ENCODE measurements at regions not wholly inside any gene's neighbourhood (a gene's known extent, or its start where the extent isn't known, plus 50 kb on each side); places are given as distances from the start of the nearest gene placed in this dataset.
"Not testable (repeated sequence)": the region's sequence is repeated elsewhere in the genome, so short reads cannot be mapped to it uniquely, and the experiment has no call there.

- not testable (repeated sequence) for H3K27me3 ChIP-seq (ENCODE audit: insufficient read depth, low read length); H3K4me1 ChIP-seq (ENCODE audit: insufficient read depth, low read length); H3K4me3 ChIP-seq (ENCODE audit: low read length); H3K27ac ChIP-seq (ENCODE audit: low read length); H3K9ac ChIP-seq (ENCODE audit: low read depth, low read length); H3K36me3 ChIP-seq (ENCODE audit: insufficient read depth, low read depth, low read length)
- H3K9me3 ChIP-seq (ENCODE audit: insufficient read depth, low read depth, low read length), result peaks cover 50% of the 10 kb centered on the region
Observed at GRCh38 chr14:106344065-106344614, 817.8 kb downstream of the TMEM121 start.

GRCh38 chr14:106344791-106345479 is 818.6 kb downstream of the TMEM121 start:
- not testable (repeated sequence) for H3K9ac ChIP-seq (ENCODE audit: low read depth, low read length); H3K4me3 ChIP-seq (ENCODE audit: low read length); H3K36me3 ChIP-seq (ENCODE audit: insufficient read depth, low read depth, low read length); H3K27ac ChIP-seq (ENCODE audit: low read length); H3K27me3 ChIP-seq (ENCODE audit: insufficient read depth, low read length); H3K4me1 ChIP-seq (ENCODE audit: insufficient read depth, low read length)
- H3K9me3 ChIP-seq (ENCODE audit: insufficient read depth, low read depth, low read length), result peaks cover 50% of the 10 kb centered on the region

DNA sequence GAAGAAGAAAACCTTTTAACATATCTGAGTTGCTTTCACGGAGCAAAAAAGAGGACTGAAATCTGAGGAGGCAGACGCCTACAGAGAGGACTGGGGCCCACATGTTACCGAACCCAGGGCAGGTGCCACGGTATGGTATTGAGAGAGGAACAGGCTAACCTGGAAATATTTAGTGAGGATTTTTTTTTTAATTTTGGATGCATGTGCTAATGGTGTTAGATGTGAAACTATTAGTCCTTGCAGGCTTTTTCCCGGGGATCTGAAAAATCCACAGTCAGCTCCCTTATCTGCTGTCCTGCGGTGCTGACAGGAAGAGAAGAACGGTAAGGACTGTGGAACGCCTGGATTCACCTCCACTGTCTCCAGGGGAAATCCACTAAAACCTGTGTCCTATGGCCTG is 819.7 kb downstream of the TMEM121 start:
- Histone ChIP-seq H3K27ac (ENCODE audit: low read length) (no peak overlapping the region), H3K4me3 (ENCODE audit: low read length) (no peak overlapping the region), H3K36me3 (ENCODE audit: insufficient read depth, low read depth, low read length) (no peaks in the 10 kb centered on the region), H3K4me1 (ENCODE audit: insufficient read depth, low read length) (no peaks in the 10 kb centered on the region), H3K9ac (ENCODE audit: low read depth, low read length) (no peak overlapping the region), H3K27me3 (ENCODE audit: insufficient read depth, low read length) (no peaks in the 10 kb centered on the region), H3K9me3 (ENCODE audit: insufficient read depth, low read depth, low read length) (peaks cover 53% of the 10 kb centered on the region)

- H3K4me3 ChIP-seq (ENCODE audit: low read length), result no peak overlapping the region
- no peaks in the 10 kb centered on the region for H3K4me1 ChIP-seq (ENCODE audit: insufficient read depth, low read length)
- H3K9me3 ChIP-seq (ENCODE audit: insufficient read depth, low read depth, low read length), result peaks cover 56% of the 10 kb centered on the region
- H3K9ac ChIP-seq (ENCODE audit: low read depth, low read length), result no peak overlapping the region
- H3K36me3 ChIP-seq (ENCODE audit: insufficient read depth, low read depth, low read length), result no peaks in the 10 kb centered on the region
- no peak overlapping the region for H3K27ac ChIP-seq (ENCODE audit: low read length)
- no peaks in the 10 kb centered on the region for H3K27me3 ChIP-seq (ENCODE audit: insufficient read depth, low read length)
Observed at GRCh38 chr14:106346534-106347290, 820.3 kb downstream of the TMEM121 start.

- H3K4me1 ChIP-seq (ENCODE audit: insufficient read depth, low read length), result no peaks in the 10 kb centered on the region
- no peaks in the 10 kb centered on the region for H3K36me3 ChIP-seq (ENCODE audit: insufficient read depth, low read depth, low read length)
- H3K4me3 ChIP-seq (ENCODE audit: low read length), result no peak overlapping the region
- no peak overlapping the region for H3K9ac ChIP-seq (ENCODE audit: low read depth, low read length)
- peaks cover 55% of the 10 kb centered on the region for H3K9me3 ChIP-seq (ENCODE audit: insufficient read depth, low read depth, low read length)
- H3K27ac ChIP-seq (ENCODE audit: low read length), result no peak overlapping the region
- no peaks in the 10 kb centered on the region for H3K27me3 ChIP-seq (ENCODE audit: insufficient read depth, low read length)
Observed at GRCh38 chr14:106347291-106347778, 821.0 kb downstream of the TMEM121 start.

- Histone ChIP-seq H3K36me3 (ENCODE audit: insufficient read depth, low read depth, low read length) (no peaks in the 10 kb centered on the region), H3K9ac (ENCODE audit: low read depth, low read length) (no peak overlapping the region), H3K27ac (ENCODE audit: low read length) (no peak overlapping the region), H3K27me3 (ENCODE audit: insufficient read depth, low read length) (no peaks in the 10 kb centered on the region), H3K9me3 (ENCODE audit: insufficient read depth, low read depth, low read length) (peaks cover 48% of the 10 kb centered on the region), H3K4me1 (ENCODE audit: insufficient read depth, low read length) (no peaks in the 10 kb centered on the region), H3K4me3 (ENCODE audit: low read length) (no peak overlapping the region)
Observed at GRCh38 chr14:106347890-106348755, 821.7 kb downstream of the TMEM121 start.

- H3K36me3 ChIP-seq (ENCODE audit: insufficient read depth, low read depth, low read length); H3K9ac ChIP-seq (ENCODE audit: low read depth, low read length); H3K4me1 ChIP-seq (ENCODE audit: insufficient read depth, low read length); H3K27me3 ChIP-seq (ENCODE audit: insufficient read depth, low read length); H3K27ac ChIP-seq (ENCODE audit: low read length); H3K4me3 ChIP-seq (ENCODE audit: low read length): not testable (repeated sequence)
- peaks cover 48% of the 10 kb centered on the region for H3K9me3 ChIP-seq (ENCODE audit: insufficient read depth, low read depth, low read length)
Observed at GRCh38 chr14:106348873-106349540, 822.6 kb downstream of the TMEM121 start.

- H3K36me3 ChIP-seq (ENCODE audit: insufficient read depth, low read depth, low read length); H3K4me3 ChIP-seq (ENCODE audit: low read length); H3K27me3 ChIP-seq (ENCODE audit: insufficient read depth, low read length); H3K27ac ChIP-seq (ENCODE audit: low read length); H3K9ac ChIP-seq (ENCODE audit: low read depth, low read length); H3K4me1 ChIP-seq (ENCODE audit: insufficient read depth, low read length): not testable (repeated sequence)
- peaks cover 55% of the 10 kb centered on the region for H3K9me3 ChIP-seq (ENCODE audit: insufficient read depth, low read depth, low read length)
Observed at GRCh38 chr14:106349678-106350457, 823.5 kb downstream of the TMEM121 start.

GRCh38 chr14:106355007-106355791 is 828.8 kb downstream of the TMEM121 start:
- not testable (repeated sequence) for H3K27ac ChIP-seq (ENCODE audit: low read length); H3K27me3 ChIP-seq (ENCODE audit: insufficient read depth, low read length); H3K4me3 ChIP-seq (ENCODE audit: low read length); H3K4me1 ChIP-seq (ENCODE audit: insufficient read depth, low read length); H3K9ac ChIP-seq (ENCODE audit: low read depth, low read length); H3K36me3 ChIP-seq (ENCODE audit: insufficient read depth, low read depth, low read length)
- H3K9me3 ChIP-seq (ENCODE audit: insufficient read depth, low read depth, low read length), result peaks cover 47% of the 10 kb centered on the region

DNA sequence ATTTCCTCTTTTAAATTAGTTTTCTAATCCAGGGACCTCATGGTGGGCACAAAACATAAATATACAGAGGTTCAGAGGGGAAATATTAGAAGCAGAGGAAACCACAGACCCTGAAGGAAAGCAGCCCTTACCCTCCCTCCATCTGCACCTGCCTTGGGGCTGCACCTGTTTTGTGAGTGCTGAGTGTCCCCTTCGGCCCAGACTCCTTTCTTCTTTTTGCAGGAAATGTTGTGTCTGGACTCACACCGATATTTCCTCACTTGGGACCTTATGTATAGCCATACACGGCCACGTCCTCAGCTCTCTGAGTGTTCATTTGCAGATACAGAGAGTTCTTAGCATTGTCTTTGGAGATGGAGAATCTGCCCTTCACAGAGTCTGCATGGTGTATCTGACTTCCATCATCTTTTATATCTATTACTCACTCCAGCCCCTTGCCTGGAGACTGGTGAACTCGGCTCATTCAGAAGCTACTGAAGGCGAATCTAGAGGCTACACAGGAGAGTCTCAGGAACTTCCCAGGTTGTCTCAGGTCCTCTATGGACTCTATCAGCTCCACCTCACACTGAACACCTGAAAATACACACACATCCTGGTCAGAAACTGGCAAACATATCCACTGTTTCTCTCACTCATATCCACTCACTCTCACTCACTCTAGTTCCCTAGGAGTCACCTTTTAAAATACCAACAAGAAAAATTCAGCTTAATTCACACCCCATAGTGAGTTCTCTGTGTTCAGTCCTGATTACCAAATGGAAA is 829.7 kb downstream of the TMEM121 start:
- not testable (repeated sequence) for H3K27ac ChIP-seq (ENCODE audit: low read length); H3K27me3 ChIP-seq (ENCODE audit: insufficient read depth, low read length); H3K4me3 ChIP-seq (ENCODE audit: low read length); H3K36me3 ChIP-seq (ENCODE audit: insufficient read depth, low read depth, low read length); H3K4me1 ChIP-seq (ENCODE audit: insufficient read depth, low read length); H3K9ac ChIP-seq (ENCODE audit: low read depth, low read length)
- H3K9me3 ChIP-seq (ENCODE audit: insufficient read depth, low read depth, low read length), result peaks cover 44% of the 10 kb centered on the region
